HG03558 (cell line): ENCODE measurements at regions not wholly inside any gene's neighbourhood (a gene's known extent, or its start where the extent isn't known, plus 50 kb on each side); places are given as distances from the start of the nearest gene placed in this dataset.
"Not testable (repeated sequence)": the region's sequence is repeated elsewhere in the genome, so short reads cannot be mapped to it uniquely, and the experiment has no call there.

Experiments
- ATAC-seq: cut with Tn5 transposase; IDR thresholded peaks from one replicate; pipeline ENCODE4 v1.9.1; 2021; ENCODE audit warnings: moderate number of reproducible peaks; ENCODE audit not compliant: unreplicated experiment; ENCODE audit errors: extremely low read depth

DNA sequence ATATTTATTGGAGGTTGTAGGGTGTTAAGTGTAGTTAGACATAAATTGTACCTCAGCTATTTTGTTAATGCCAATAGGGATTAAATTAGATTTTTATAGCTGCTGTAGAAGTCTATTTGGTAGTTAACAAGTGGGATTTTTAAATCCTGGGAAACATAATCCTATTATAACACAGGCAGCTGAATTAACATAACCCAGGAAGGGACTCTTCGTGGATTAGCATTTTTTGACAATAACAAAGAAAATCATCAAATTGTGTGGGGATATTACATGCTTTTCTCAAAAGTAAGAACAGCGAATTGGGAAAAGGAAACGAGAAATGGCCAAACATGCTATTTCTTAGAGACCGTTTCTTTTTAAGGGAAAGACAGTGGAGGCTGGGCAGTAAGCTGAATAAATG lies 172.8 kb downstream of the ZIC5 start:
- no peak for ATAC-seq

- ATAC-seq, result no peak
These were observed 173.9 kb downstream of the ZIC5 start for GRCh38 chr13:99797691-99798090.

DNA sequence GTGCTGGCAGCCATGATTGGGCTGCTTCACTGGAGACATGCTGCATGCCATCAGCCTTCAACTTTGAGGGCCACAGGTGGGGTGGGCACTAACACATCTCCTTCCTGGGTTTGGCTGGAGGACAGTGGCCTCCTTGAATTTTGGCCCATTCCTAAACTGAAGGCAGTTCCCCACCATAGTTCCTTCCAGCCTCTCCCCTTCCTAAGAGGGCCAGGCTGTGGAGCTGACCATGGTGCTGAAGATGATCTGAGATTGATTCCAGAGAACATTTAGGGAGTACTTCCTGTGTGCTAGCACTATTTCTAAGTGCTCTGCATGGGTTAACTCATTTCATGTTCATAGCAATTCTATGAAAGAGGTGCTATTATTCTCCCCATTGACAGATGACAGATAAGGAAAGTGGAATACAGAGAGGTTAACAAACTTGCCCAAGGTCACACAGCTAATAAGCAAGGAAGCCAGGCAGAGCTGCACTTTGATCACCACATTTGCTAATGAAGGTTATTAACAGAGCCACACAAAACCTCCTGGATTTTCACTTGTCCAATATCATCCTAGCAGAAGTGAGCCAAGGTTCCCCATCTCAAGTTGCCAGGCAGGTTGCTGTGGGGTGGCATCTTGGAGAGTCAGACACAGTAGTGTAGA lies 175.3 kb downstream of the ZIC5 start:
- ATAC-seq, result no peak

GRCh38 chr13:99792079-99792921 lies 179.3 kb downstream of the ZIC5 start:
- ATAC-seq, result no peak

DNA sequence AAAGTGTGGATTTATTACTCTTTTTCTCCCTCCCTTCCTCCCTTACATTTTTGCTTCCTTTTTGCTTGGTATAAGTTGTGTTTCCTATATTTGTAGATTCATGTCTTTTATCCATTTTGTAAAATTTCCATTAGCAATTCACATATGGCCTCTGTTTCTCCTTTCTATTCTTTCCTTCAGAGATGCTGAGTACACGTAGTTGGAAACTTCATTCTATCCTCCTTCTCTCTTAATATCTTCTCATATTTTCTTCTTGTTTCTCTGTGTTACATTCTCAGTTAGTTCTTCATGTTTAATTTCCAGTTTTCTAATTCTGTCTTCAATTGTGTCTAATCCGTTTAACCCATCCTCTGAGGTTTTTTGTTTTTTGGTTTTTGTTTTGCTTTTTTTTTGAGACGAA lies 188.9 kb downstream of the ZIC5 start:
- no peak for ATAC-seq

GRCh38 chr13:99778500-99778899 lies 193.1 kb downstream of the ZIC5 start:
- ATAC-seq, result no peak

GRCh38 chr13:99777873-99778272 lies 193.7 kb downstream of the ZIC5 start:
- ATAC-seq, result no peak

- ATAC-seq, result no peak
These were observed 196.9 kb downstream of the ZIC5 start for GRCh38 chr13:99774644-99775043.

DNA sequence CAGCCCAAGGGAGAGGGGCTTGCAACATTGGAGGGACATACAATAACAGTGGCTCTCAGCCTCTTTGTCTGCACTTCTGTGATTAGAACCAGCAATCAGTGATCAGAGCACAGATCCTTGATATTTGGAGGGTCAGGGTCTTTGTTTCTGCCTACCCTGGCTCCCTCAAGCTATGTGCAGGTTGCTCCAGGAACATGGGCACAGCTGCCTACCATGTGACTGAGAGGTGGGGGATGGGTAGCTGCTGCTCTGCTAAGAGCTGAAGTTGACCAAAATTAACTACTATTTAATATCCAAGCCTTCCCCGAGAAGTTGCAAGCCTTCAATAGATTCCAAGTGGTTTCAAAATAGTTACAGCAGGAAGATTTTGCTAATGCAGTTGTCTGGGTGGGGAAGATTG lies 202.6 kb downstream of the ZIC5 start:
- no peak for ATAC-seq

DNA sequence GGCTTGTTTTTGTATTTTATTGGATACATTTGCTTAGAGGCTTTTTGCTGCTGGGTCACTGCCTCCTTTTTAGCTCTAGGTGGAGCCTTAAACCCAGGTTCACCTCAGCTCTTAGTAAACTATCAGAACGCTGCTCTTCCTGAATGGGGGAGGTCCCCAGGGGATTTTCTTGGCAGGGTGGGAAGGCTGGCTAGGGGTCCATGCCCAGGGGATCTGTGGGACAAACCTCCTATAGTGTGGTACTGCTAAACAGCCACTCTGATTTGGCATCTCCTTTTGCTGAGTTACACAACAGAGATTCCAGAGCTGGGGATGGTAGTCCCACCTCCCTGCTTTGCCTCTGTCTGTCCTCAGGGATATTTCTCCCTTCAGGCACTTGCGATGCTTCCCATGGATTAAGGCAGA lies 204.9 kb downstream of the ZIC5 start:
- no peak for ATAC-seq

- no peak for ATAC-seq
These were observed 205.7 kb downstream of the ZIC5 start for GRCh38 chr13:99765869-99766268.

DNA sequence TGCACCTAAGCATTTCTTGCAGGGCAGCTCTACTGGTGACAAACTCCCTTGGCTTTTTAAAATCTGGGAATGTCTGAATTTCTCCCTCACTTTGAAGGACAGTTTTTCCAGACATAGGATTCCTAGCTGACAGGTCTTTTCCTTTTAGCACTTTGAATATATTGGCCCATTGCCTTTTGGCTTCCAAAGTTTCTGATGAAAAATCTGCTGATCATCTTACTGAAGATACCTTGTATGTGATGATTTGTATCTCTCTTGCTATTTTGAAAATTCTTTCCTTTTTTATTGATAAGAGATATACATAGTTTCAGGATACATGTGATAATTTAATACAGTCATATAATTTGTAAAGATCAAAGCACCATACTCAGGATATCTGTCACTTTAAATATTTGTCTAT lies 211.1 kb downstream of the ZIC5 start:
- ATAC-seq, result no peak

DNA sequence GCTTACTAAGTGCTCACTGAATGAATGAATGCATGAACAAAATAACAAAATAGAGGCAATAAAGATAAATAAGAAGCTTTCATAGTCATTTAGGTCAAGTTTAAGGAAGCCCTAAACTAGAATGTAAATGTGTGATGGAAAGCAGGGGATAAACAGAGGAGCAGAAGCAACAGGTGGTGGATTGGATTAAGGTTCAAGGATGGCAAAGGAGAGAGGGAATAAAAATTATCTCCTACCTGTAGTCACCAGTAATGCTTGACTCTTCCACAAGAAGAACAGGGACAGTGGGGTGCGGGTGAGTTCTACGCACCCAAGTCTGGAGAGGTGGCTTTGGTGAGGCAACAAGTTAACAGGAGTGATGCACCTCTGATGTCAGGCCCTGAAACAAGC lies 212.4 kb downstream of the ZIC5 start:
- no peak for ATAC-seq

- no peak for ATAC-seq
These were observed 213.0 kb downstream of the ZIC5 start for GRCh38 chr13:99758460-99759162.

DNA sequence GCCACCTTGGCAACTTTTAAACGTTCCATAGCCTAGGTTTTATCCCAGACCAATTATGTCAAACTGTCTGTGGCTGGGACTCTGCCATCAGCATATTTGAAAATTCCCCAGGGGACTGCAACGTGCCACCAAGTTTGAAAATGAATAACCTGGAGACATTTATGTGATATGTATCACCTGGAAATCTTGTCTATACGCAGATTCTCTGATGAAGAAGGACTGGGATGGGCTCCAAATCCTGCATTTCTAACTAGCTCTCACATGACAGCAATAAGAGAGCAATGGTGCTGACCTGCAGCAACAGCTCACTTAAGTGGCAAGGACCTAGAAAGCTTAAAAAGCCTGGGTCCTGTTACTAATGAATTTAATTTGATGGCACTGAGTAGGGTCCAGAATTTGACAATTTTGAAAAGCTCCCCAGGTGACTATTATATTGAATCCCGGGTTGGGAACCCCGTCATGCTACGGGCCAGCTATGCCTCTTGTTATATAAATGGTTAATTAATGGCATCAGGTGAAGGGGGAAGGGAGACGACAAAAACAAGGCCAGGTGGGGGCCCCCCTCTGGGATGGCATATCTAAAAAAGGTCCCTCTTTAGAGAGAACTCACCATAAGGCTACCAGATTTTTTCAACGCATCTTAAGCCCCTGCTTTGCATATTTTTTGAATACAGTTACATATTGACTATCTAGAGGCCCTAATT lies 213.7 kb downstream of the ZIC5 start:
- ATAC-seq, result no peak

- ATAC-seq, result no peak
These were observed 215.3 kb downstream of the ZIC5 start for GRCh38 chr13:99756281-99756680.

GRCh38 chr13:99754750-99755149 lies 216.8 kb downstream of the ZIC5 start:
- not testable (repeated sequence) for ATAC-seq

DNA sequence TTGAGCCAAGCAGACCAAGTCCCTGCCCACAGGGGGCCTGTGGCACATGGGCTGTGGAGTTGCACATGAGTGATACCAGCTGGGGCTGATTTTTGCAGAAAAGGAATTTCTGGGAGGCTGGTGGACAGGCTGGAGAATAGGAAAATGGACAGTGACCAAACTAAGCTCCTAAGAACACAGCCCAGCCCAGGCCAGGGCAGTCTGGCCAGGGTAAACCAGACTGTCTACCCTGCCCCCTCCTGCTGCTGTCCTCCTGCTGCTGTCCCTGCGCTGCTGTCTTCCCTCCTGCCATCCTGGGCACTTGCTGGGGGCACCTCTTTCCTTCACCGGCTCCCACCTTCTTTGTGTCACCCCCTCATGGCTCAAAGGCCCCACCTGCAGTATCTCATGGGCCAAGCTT lies 219.2 kb downstream of the ZIC5 start:
- no peak for ATAC-seq

DNA sequence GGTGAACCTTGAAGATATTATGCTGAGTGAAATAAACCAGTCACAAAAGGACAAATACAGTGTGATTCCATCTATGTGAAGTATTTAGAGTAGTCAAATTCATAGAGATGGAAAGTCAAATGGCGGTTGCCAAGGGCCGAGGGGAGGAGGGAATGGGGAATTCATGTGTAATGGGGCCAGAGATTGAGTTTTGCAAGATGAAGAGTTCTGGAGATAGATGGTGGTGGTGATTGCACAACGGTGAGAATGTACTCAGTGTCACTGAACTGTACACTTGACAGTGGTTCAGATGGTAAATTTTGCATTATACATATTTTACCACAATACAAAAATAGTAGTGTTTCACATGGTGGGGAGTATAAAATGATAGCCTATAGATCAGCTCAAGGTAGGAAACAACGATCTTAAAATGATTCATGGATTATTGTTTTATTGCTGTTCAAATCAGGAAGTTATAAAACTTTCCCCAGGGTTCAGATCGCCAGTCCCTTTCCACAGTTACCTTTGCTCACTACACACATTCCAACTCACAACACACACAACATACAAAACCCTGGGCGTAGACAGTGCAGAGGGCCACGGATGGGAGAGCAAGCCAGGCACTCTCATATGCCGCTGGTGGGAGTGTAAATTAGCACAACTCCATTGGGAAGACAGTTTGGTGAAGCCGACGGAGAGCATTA lies 219.9 kb downstream of the ZIC5 start:
- ATAC-seq, result no peak

DNA sequence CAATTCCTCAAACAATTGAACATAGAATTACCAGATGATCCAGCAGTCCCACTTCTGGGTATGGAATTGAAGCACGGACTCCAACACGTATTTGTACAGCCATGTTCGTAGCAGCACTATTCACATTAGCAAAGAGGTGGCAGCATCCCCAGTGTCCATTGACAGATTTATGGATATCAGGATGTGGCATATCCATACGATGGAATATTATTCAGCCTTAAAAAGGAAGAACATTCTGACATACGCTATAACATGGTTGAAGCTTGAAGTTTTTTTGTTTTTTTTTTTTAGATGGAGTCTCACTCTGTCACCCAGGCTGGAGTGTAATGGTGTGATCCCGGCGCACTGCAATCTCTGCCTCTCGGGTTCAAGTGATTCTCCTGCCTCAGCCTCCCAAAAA lies 220.6 kb downstream of the ZIC5 start:
- ATAC-seq, result no peak
